ENCODE measurements at regions not wholly inside any gene's neighbourhood (a gene's known extent, or its start where the extent isn't known, plus 50 kb on each side); places are given as distances from the start of the nearest gene placed in this dataset.

DNA sequence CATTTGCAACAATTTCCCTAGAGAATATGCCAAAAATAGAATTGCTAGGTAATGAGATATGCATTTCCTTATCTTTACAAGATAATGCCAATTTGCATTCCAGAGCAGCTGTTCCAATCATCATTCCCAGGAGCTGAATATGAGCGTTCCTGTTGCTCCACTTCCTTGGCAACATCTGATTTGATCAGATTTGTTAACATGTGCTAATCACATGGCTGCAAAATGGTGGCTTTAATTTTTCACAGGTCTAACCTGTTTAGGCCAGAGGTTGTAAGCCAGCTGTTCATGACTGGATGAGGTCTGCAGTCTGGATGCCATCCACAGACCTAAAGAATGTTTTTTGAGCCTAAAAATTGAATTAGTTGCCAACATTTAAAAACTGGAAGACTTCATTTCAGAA lies 220.7 kb upstream of the IL12B start:
- TF ChIP-seq, protein P1, sequence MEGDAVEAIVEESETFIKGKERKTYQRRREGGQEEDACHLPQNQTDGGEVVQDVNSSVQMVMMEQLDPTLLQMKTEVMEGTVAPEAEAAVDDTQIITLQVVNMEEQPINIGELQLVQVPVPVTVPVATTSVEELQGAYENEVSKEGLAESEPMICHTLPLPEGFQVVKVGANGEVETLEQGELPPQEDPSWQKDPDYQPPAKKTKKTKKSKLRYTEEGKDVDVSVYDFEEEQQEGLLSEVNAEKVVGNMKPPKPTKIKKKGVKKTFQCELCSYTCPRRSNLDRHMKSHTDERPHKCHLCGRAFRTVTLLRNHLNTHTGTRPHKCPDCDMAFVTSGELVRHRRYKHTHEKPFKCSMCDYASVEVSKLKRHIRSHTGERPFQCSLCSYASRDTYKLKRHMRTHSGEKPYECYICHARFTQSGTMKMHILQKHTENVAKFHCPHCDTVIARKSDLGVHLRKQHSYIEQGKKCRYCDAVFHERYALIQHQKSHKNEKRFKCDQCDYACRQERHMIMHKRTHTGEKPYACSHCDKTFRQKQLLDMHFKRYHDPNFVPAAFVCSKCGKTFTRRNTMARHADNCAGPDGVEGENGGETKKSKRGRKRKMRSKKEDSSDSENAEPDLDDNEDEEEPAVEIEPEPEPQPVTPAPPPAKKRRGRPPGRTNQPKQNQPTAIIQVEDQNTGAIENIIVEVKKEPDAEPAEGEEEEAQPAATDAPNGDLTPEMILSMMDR (IDR thresholded peaks at IDR 0.05; ENCODE audit: insufficient read depth, low read length) = no peak
- TF ChIP-seq, protein P2, sequence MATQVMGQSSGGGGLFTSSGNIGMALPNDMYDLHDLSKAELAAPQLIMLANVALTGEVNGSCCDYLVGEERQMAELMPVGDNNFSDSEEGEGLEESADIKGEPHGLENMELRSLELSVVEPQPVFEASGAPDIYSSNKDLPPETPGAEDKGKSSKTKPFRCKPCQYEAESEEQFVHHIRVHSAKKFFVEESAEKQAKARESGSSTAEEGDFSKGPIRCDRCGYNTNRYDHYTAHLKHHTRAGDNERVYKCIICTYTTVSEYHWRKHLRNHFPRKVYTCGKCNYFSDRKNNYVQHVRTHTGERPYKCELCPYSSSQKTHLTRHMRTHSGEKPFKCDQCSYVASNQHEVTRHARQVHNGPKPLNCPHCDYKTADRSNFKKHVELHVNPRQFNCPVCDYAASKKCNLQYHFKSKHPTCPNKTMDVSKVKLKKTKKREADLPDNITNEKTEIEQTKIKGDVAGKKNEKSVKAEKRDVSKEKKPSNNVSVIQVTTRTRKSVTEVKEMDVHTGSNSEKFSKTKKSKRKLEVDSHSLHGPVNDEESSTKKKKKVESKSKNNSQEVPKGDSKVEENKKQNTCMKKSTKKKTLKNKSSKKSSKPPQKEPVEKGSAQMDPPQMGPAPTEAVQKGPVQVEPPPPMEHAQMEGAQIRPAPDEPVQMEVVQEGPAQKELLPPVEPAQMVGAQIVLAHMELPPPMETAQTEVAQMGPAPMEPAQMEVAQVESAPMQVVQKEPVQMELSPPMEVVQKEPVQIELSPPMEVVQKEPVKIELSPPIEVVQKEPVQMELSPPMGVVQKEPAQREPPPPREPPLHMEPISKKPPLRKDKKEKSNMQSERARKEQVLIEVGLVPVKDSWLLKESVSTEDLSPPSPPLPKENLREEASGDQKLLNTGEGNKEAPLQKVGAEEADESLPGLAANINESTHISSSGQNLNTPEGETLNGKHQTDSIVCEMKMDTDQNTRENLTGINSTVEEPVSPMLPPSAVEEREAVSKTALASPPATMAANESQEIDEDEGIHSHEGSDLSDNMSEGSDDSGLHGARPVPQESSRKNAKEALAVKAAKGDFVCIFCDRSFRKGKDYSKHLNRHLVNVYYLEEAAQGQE (IDR thresholded peaks at IDR 0.05; ENCODE audit: insufficient replicate concordance, low read depth) = no peak
- no peak for TF ChIP-seq GABPA (IDR thresholded peaks at IDR 0.05; ENCODE audit: low read depth)
- no peak for TF ChIP-seq POLR2AphosphoS5 (IDR thresholded peaks at IDR 0.05; ENCODE audit: low read depth)
- no peak for TF ChIP-seq SPI1 (IDR thresholded peaks at IDR 0.05; ENCODE audit: borderline replicate concordance, low read depth)
